HepG2 (cell line): ENCODE measurements at regions not wholly inside any gene's neighbourhood (a gene's known extent, or its start where the extent isn't known, plus 50 kb on each side); places are given as distances from the start of the nearest gene placed in this dataset.

Source experiments
- ATAC-seq: fragments of 200-7000 bp; cut with Tn5 transposase; 3 replicates; pipeline ENCODE4 v1.9.1; 2020; ENCODE audit warnings: mild to moderate bottlenecking, moderate library complexity
- BruUV-seq: library from RNA; stranded (reverse); fragments of 400-500 nt; replicated peaks from 2 replicates; lab custom pipeline; 2021; lab: Mats Ljungman, UMichigan
- CTCF ChIA-PET: fragments of 300-600 bp; formaldehyde crosslinking; extraction: SDS; loops from one replicate; lab custom pipeline; 2021; ENCODE audit warnings: low total read pairs, inconsistent platforms, low intra/inter-chr PET ratio; lab: Yijun Ruan, JAX
- POLR2A ChIA-PET: fragments of 350-600 bp; sonication (Branson Sonifier 250); formaldehyde crosslinking; loops from one replicate; lab custom pipeline; 2020; ENCODE audit warnings: antibody characterized with exemption, inconsistent platforms; lab: Yijun Ruan, JAX
- DNase-seq: peaks from one replicate; pipeline ENCODE4 v3.0.0-alpha.2; 2015; ENCODE audit warnings: low spot score
- FAIRE-seq: peaks from 3 replicates; lab custom pipeline; 2011; peaks lifted over from hg19 to GRCh38; lab: Jason Lieb, UNC
- H2AFZ ChIP-seq: one replicate; pipeline ENCODE4 v1.6.1; 2011; ENCODE audit warnings: low read length, inconsistent platforms
- H3K27ac ChIP-seq: fragments of 300-600 bp; 3 replicates; pipeline ENCODE4 v1.8.0; 2011; ENCODE audit warnings: mixed run types, mild to moderate bottlenecking, mixed read lengths, low read length, inconsistent platforms; ENCODE audit not compliant: insufficient read depth; ENCODE audit errors: extremely low read length
- H3K27me3 ChIP-seq, 2 experiments: fragments of 200-600 bp in 1 of 2; 2 replicates in 1 of 2; 3 replicates in 1 of 2; pipeline versions ENCODE4 v1.6.0 to v1.8.0; 2011; ENCODE audit warnings: low read length in 2 of 2, mild to moderate bottlenecking in 2 of 2, moderate library complexity in 2 of 2, inconsistent platforms in 1 of 2; ENCODE audit not compliant: insufficient read depth in 2 of 2, control insufficient read depth in 1 of 2
- H3K36me3 ChIP-seq, 2 experiments: fragments of 200-600 bp in 1 of 2; replicated peaks in 1 of 2; 2 replicates in 1 of 2; 3 replicates in 1 of 2; pipeline versions ENCODE4 v1.5.1 to v1.8.0; 2011; ENCODE audit warnings: low read length in 2 of 2, inconsistent platforms in 1 of 2; ENCODE audit not compliant: insufficient read depth in 2 of 2, control insufficient read depth in 1 of 2
- H3K4me1 ChIP-seq: 2 replicates; pipeline ENCODE4 v1.5.1; 2012; ENCODE audit warnings: low read length, inconsistent platforms; ENCODE audit not compliant: insufficient read depth
- H3K4me2 ChIP-seq: 2 replicates; pipeline ENCODE4 v1.6.0; 2011; ENCODE audit warnings: low read depth, low read length, inconsistent platforms
- H3K4me3 ChIP-seq, 3 experiments: fragments of 200-600 bp in 1 of 3; sonication (generic), shearing (Covaris generic) in 1 of 3; replicated peaks in 1 of 3; 2 replicates each; pipeline ENCODE4 v1.5.1; 2011 to 2016; ENCODE audit warnings: low read length in 3 of 3, inconsistent platforms in 2 of 3, low read depth in 2 of 3, mild to moderate bottlenecking in 2 of 3, control low read depth in 1 of 3, mixed read lengths in 1 of 3; ENCODE audit not compliant: insufficient read depth in 1 of 3
- H3K79me2 ChIP-seq: one replicate; pipeline ENCODE4 v1.6.1; 2011; ENCODE audit warnings: low read length, inconsistent platforms; ENCODE audit not compliant: insufficient read depth
- H3K9ac ChIP-seq: 2 replicates; pipeline ENCODE4 v1.6.0; 2011; ENCODE audit warnings: mild to moderate bottlenecking, low read depth, low read length, inconsistent platforms; ENCODE audit not compliant: insufficient read depth
- H3K9me3 ChIP-seq: 2 replicates; pipeline ENCODE4 v1.5.1; 2012; ENCODE audit warnings: mild to moderate bottlenecking, low read length
- H4K20me1 ChIP-seq: 2 replicates; pipeline ENCODE4 v1.6.0; 2011; ENCODE audit warnings: inconsistent platforms, mild to moderate bottlenecking, low read length, moderate library complexity; ENCODE audit not compliant: insufficient read depth
- EHMT2 ChIP-seq: fragments of 200-600 bp; sonication (generic); IDR thresholded peaks from 2 replicates; pipeline ENCODE4 v1.7.0; 2017; ENCODE audit warnings: antibody characterized with exemption, low read depth, low read length, borderline replicate concordance
- GABPA ChIP-seq, 2 experiments: IDR thresholded peaks; 2 replicates each; pipeline ENCODE4 v1.6.1; 2011 to 2016; ENCODE audit warnings: low read depth in 2 of 2, low read length in 1 of 2, missing biosample characterization in 1 of 2, missing genetic modification characterization in 1 of 2
- HMG20B ChIP-seq: conservative IDR thresholded peaks from 2 replicates; pipeline ENCODE4 v1.6.1; 2016; ENCODE audit warnings: missing genetic modification reagents, missing compliant biosample characterization
- MAFF ChIP-seq: IDR thresholded peaks from 2 replicates; pipeline ENCODE4 v1.6.1; 2011; ENCODE audit warnings: low read depth, low read length, improper control_type of control experiment
- MAFK ChIP-seq, 2 experiments: IDR thresholded peaks in 1 of 2; conservative IDR thresholded peaks in 1 of 2; 2 replicates each; pipeline ENCODE4 v1.6.1; 2011; ENCODE audit warnings: improper control_type of control experiment in 2 of 2, low read length in 2 of 2
- NPAS2 ChIP-seq: sonication (generic); formaldehyde crosslinking; IDR thresholded peaks from 2 replicates; pipeline ENCODE4 v1.8.0; 2022; ENCODE audit warnings: mild to moderate bottlenecking, missing genetic modification reagents, borderline replicate concordance
- ZBTB7A ChIP-seq: sonication (generic); formaldehyde crosslinking; IDR thresholded peaks from 2 replicates; pipeline ENCODE4 v1.8.0; 2022; ENCODE audit warnings: mild to moderate bottlenecking, missing genetic modification reagents
- ZFX ChIP-seq: sonication (generic); formaldehyde crosslinking; IDR thresholded peaks from 2 replicates; pipeline ENCODE4 v1.4.0; 2020; ENCODE audit warnings: mild to moderate bottlenecking, low read depth, missing genetic modification reagents, moderate library complexity
- ZNF260 ChIP-seq: sonication (generic); formaldehyde crosslinking; IDR thresholded peaks from 2 replicates; pipeline ENCODE4 v1.4.0; 2020; ENCODE audit warnings: missing genetic modification reagents, low read depth, mild to moderate bottlenecking, borderline replicate concordance
- ZNF549 ChIP-seq: sonication (generic); formaldehyde crosslinking; IDR thresholded peaks from 2 replicates; pipeline ENCODE4 v1.5.0; 2020; ENCODE audit warnings: missing genetic modification reagents
- ZNF781 ChIP-seq: sonication (generic); formaldehyde crosslinking; IDR thresholded peaks from 2 replicates; pipeline ENCODE4 v1.5.1; 2020; ENCODE audit warnings: borderline replicate concordance, mild to moderate bottlenecking, missing genetic modification reagents; ENCODE audit errors: not compliant biosample characterization
- ZNF790 ChIP-seq: sonication (generic); formaldehyde crosslinking; IDR thresholded peaks from 2 replicates; pipeline ENCODE4 v1.8.0; 2022; ENCODE audit warnings: missing genetic modification reagents, mild to moderate bottlenecking, borderline replicate concordance
- in situ Hi-C: cut with HindIII; loops from 2 replicates; pipeline ENCODE4 v1.10.0; 2017; ENCODE audit warnings: low pct_unique_long_range_greater_than_20kb; ENCODE audit not compliant: extremely low pct_ligation_motif_present
- intact Hi-C: fragments of 100-400 bp; cut with micrococcal nuclease; formaldehyde crosslinking; loops from one replicate; pipeline ENCODE4 v1.10.0; 2022; ENCODE audit not compliant: unreplicated experiment
- TF ChIP-seq, protein P1 (sequence below): sonication (generic); formaldehyde crosslinking; IDR thresholded peaks from 2 replicates; pipeline ENCODE4 v1.4.0; 2020; ENCODE audit warnings: mild to moderate bottlenecking, missing genetic modification reagents
- TF ChIP-seq, protein P2 (sequence below): sonication (generic); formaldehyde crosslinking; IDR thresholded peaks from 2 replicates; pipeline ENCODE4 v1.8.0; 2022; ENCODE audit warnings: low read depth, missing genetic modification reagents
- TF ChIP-seq, protein P3 (sequence below): sonication (generic); formaldehyde crosslinking; IDR thresholded peaks from 2 replicates; pipeline ENCODE4 v1.5.1; 2020; ENCODE audit warnings: mild to moderate bottlenecking, moderate library complexity, missing genetic modification reagents
- TF ChIP-seq, protein P4 (sequence below): sonication (generic); formaldehyde crosslinking; IDR thresholded peaks from 2 replicates; pipeline ENCODE4 v1.9.0; 2021; ENCODE audit warnings: missing genetic modification reagents, borderline replicate concordance

DNA sequence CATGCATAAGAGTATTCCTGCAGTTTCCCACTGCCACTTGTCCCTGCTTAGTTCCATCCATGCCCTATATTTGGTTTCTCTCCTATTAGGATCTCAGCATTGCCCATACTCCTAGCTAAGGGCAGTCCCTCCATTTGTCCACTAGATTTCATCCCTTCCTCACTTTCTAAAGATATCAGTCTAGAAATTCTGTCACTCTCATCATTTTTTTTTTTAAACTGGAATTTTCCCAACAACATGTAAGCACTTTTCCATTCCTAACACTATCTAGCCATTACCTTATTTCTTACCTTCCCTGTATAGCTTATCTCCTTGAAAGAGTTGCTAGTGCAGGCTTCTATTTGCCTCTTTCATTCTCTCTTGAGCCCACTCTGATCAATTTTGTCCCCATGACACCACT lies 312.2 kb downstream of the BTBD3 start:
- no peak overlapping the region for H3K9ac ChIP-seq
- DNase-seq = no peak
- no peak overlapping the region for H2AFZ ChIP-seq
- no peak overlapping the region for H3K27ac ChIP-seq
- H3K4me1 ChIP-seq = no peaks in the 10 kb centered on the region
- no peaks in the 10 kb centered on the region for H3K27me3 ChIP-seq
- no peaks in the 10 kb centered on the region for H3K36me3 ChIP-seq
- H3K4me2 ChIP-seq = no peak overlapping the region
- peaks cover 30% of the 10 kb centered on the region; the same call in 1 of the 2 replicates for H3K9me3 ChIP-seq
- TF ChIP-seq, protein P1, sequence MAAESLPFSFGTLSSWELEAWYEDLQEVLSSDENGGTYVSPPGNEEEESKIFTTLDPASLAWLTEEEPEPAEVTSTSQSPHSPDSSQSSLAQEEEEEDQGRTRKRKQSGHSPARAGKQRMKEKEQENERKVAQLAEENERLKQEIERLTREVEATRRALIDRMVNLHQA (CRISPR knock-in tag) = no peak
- TF ChIP-seq EHMT2 (no peak), ZNF549 (CRISPR knock-in tag) (no peak), MAFK (conservative IDR thresholded peaks at IDR 0.05 in 1 of 2, IDR thresholded peaks at IDR 0.05 in 1 of 2; ENCODE audit: low read length in 2 of 2) (peak; percentile 79 to 81), HMG20B (no peak), ZNF790 (CRISPR knock-in tag) (no peak), ZFX (CRISPR knock-in tag) (no peak), GABPA (IDR thresholded peaks at IDR 0.05; ENCODE audit: low read depth, low read length) (no peak), GABPA (CRISPR knock-in tag; IDR thresholded peaks at IDR 0.05; ENCODE audit: low read depth) (no peak), NPAS2 (CRISPR knock-in tag) (no peak), MAFF (peak; percentile 70), ZNF781 (no peak), ZNF260 (CRISPR knock-in tag) (no peak), ZBTB7A (CRISPR knock-in tag) (no peak)
- TF ChIP-seq, protein P2, sequence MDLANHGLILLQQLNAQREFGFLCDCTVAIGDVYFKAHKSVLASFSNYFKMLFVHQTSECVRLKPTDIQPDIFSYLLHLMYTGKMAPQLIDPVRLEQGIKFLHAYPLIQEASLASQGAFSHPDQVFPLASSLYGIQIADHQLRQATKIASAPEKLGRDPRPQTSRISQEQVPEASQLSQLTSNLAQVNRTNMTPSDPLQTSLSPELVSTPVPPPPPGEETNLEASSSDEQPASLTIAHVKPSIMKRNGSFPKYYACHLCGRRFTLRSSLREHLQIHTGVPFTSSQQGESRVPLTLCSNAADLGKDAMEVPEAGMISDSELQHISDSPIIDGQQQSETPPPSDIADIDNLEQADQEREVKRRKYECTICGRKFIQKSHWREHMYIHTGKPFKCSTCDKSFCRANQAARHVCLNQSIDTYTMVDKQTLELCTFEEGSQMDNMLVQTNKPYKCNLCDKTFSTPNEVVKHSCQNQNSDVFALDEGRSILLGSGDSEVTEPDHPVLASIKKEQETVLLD (CRISPR knock-in tag) = no peak
- TF ChIP-seq, protein P3, sequence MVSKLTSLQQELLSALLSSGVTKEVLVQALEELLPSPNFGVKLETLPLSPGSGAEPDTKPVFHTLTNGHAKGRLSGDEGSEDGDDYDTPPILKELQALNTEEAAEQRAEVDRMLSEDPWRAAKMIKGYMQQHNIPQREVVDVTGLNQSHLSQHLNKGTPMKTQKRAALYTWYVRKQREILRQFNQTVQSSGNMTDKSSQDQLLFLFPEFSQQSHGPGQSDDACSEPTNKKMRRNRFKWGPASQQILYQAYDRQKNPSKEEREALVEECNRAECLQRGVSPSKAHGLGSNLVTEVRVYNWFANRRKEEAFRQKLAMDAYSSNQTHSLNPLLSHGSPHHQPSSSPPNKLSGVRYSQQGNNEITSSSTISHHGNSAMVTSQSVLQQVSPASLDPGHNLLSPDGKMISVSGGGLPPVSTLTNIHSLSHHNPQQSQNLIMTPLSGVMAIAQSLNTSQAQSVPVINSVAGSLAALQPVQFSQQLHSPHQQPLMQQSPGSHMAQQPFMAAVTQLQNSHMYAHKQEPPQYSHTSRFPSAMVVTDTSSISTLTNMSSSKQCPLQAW (CRISPR knock-in tag) = no peak
- TF ChIP-seq, protein P4, sequence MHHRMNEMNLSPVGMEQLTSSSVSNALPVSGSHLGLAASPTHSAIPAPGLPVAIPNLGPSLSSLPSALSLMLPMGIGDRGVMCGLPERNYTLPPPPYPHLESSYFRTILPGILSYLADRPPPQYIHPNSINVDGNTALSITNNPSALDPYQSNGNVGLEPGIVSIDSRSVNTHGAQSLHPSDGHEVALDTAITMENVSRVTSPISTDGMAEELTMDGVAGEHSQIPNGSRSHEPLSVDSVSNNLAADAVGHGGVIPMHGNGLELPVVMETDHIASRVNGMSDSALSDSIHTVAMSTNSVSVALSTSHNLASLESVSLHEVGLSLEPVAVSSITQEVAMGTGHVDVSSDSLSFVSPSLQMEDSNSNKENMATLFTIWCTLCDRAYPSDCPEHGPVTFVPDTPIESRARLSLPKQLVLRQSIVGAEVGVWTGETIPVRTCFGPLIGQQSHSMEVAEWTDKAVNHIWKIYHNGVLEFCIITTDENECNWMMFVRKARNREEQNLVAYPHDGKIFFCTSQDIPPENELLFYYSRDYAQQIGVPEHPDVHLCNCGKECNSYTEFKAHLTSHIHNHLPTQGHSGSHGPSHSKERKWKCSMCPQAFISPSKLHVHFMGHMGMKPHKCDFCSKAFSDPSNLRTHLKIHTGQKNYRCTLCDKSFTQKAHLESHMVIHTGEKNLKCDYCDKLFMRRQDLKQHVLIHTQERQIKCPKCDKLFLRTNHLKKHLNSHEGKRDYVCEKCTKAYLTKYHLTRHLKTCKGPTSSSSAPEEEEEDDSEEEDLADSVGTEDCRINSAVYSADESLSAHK (CRISPR knock-in tag) = no peak
- intact Hi-C loops (no loop called here), in situ Hi-C loops (no loop called here)
- no peak overlapping the region for H3K4me3 ChIP-seq
- no peaks in the 10 kb centered on the region for H4K20me1 ChIP-seq
- ChIA-PET POLR2A (no interaction called here), CTCF (no interaction called here)
- FAIRE-seq = no peak
- no TSS peak for BruUV-seq
- no peak for ATAC-seq
- H3K79me2 ChIP-seq = no peaks in the 10 kb centered on the region
